ENCODE measurements at regions not wholly inside any gene's neighbourhood (a gene's known extent, or its start where the extent isn't known, plus 50 kb on each side); places are given as distances from the start of the nearest gene placed in this dataset.

- H3K4me3 ChIP-seq (ENCODE audit: low read depth, low read length), result no peak overlapping the region
Measured at GRCh38 chr13:48920730-48921129, 55.0 kb upstream of the FNDC3A start.

GRCh38 chr13:48923376-48923775 lies 52.3 kb upstream of the FNDC3A start:
- Histone ChIP-seq H3K4me1 (peaks cover 5% of the 10 kb centered on the region; the same call in 1 of the 2 replicates), H3K27me3 (no peaks in the 10 kb centered on the region), H3K36me3 (no peaks in the 10 kb centered on the region), H3K4me3 (ENCODE audit: low read depth, low read length) (no peak overlapping the region), H3K9me3 (no peaks in the 10 kb centered on the region)
- no peak for TF ChIP-seq CTCF (IDR thresholded peaks at IDR 0.05; ENCODE audit: low read depth, low read length)
- DNase-seq, result peak; percentile 68

More at GRCh38 chr13:48920730-48921129, 55.0 kb upstream of the FNDC3A start:
- no peak for TF ChIP-seq CTCF (IDR thresholded peaks at IDR 0.05; ENCODE audit: low read depth, low read length)
- Histone ChIP-seq H3K27me3 (no peaks in the 10 kb centered on the region), H3K4me1 (peaks cover 5% of the 10 kb centered on the region; the same call in 1 of the 2 replicates), H3K9me3 (no peaks in the 10 kb centered on the region), H3K36me3 (no peaks in the 10 kb centered on the region)
- DNase-seq, result no peak

GRCh38 chr13:48925001-48925400 lies 50.7 kb upstream of the FNDC3A start:
- no peaks in the 10 kb centered on the region for H3K9me3 ChIP-seq
- no peak overlapping the region for H3K4me3 ChIP-seq (ENCODE audit: low read depth, low read length)
- no peak for DNase-seq
- TF ChIP-seq CTCF (IDR thresholded peaks at IDR 0.05; ENCODE audit: low read depth, low read length), result no peak
- no peaks in the 10 kb centered on the region for H3K36me3 ChIP-seq
- peaks cover 5% of the 10 kb centered on the region; the same call in 1 of the 2 replicates for H3K4me1 ChIP-seq
- H3K27me3 ChIP-seq, result no peaks in the 10 kb centered on the region
